ENCODE measurements at regions not wholly inside any gene's neighbourhood (a gene's known extent, or its start where the extent isn't known, plus 50 kb on each side); places are given as distances from the start of the nearest gene placed in this dataset.

DNA sequence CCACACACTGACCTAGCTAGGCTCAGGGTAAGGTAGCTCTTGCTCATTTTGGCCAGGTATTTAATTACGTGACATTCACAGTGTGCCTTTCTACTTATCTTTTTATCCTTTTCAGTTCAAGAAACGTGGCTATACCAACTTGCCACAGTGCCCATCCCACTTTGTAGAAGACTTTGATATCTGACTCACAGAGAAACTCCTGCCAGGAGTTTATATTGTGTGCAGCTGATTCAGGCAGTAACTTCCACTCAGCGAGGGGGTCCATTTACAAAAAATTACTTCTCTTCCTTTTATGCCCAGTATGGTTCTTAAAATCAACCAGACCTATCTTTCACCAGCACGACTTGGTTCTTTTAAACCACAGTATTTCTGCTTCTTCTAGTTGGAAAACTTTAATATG is 75.6 kb downstream of the PRL start:
- peak overlapping the region; percentile 67 for H3K4me2 ChIP-seq (ENCODE audit: insufficient read depth, insufficient read length, low read length)
- no CpG with 5 or more reads among the region's 4 CpGs for WGBS (ENCODE audit: extremely low coverage, insufficient read length, low lambda C conversion rate)

More for the DNA sequence above, 75.6 kb downstream of the PRL start:
- H2BK120ac ChIP-seq (ENCODE audit: low read depth, low read length, poor library complexity, severe bottlenecking) = no peak overlapping the region
- H4K5ac ChIP-seq (ENCODE audit: insufficient read length, low read depth, low read length) = no peak overlapping the region
- no peak overlapping the region for H3K23ac ChIP-seq (ENCODE audit: insufficient read length, low read depth, low read length)
- no peak overlapping the region for H2BK20ac ChIP-seq (ENCODE audit: low read depth, low read length, poor library complexity, severe bottlenecking)
- H3K4me1 ChIP-seq (ENCODE audit: insufficient read depth, low read length) = peaks cover 12% of the 10 kb centered on the region; the same call in 1 of the 2 replicates
- no peak overlapping the region for H3K9ac ChIP-seq (ENCODE audit: extremely low read depth, insufficient read length, low read length)
- H3K9me3 Mint-ChIP-seq = peaks cover 0 to 4% of the 10 kb centered on the region in 2 experiments; a peak in 1 of 5 replicates
- no peak overlapping the region for H2BK15ac ChIP-seq (ENCODE audit: low read depth, low read length)
- H3K18ac ChIP-seq (ENCODE audit: insufficient read length, low read depth, low read length) = no peak overlapping the region
- no peak overlapping the region for H3K56ac ChIP-seq (ENCODE audit: insufficient read length, low read depth, low read length)
- H3K23me2 ChIP-seq (ENCODE audit: insufficient read length, low read depth, low read length, poor library complexity, severe bottlenecking) = peaks cover 4% of the 10 kb centered on the region
- H2AK5ac ChIP-seq (ENCODE audit: insufficient read length, low read length) = no peak overlapping the region
- no peaks in the 10 kb centered on the region for H3K9me3 ChIP-seq (ENCODE audit: control insufficient read depth, low read depth, low read length)
- no peak overlapping the region for H3K4ac ChIP-seq (ENCODE audit: low read depth, low read length)
- H2AFZ ChIP-seq (ENCODE audit: low read length) = no peak overlapping the region
- no peaks in the 10 kb centered on the region for H4K20me1 ChIP-seq (ENCODE audit: control insufficient read depth, insufficient read depth, insufficient read length)
- H3K27ac Mint-ChIP-seq = peak overlapping the region; percentile 63 to 89 (median 73)
- H3K27me3 ChIP-seq (ENCODE audit: insufficient read depth, low read length) = no peaks in the 10 kb centered on the region
- no peak overlapping the region for H3K27ac ChIP-seq (ENCODE audit: insufficient read length, low read depth, low read length)
- H2BK12ac ChIP-seq (ENCODE audit: insufficient read length, low read depth, low read length) = no peak overlapping the region
- H3K27me3 Mint-ChIP-seq (ENCODE audit: low read depth) = no peaks in the 10 kb centered on the region
- no peaks in the 10 kb centered on the region; the same call in 1 of the 2 replicates for H3K79me2 ChIP-seq (ENCODE audit: insufficient read depth, low read length)
- H3K36me3 Mint-ChIP-seq (ENCODE audit: insufficient read depth in 1 of 3, low read depth in 3 of 3) = peaks cover 3 to 21% (median 7%) of the 10 kb centered on the region in 3 experiments; a peak in 4 of 7 replicates
- no peak overlapping the region for H4K91ac ChIP-seq (ENCODE audit: insufficient read length, low read depth, low read length)
- TF ChIP-seq, protein P1, sequence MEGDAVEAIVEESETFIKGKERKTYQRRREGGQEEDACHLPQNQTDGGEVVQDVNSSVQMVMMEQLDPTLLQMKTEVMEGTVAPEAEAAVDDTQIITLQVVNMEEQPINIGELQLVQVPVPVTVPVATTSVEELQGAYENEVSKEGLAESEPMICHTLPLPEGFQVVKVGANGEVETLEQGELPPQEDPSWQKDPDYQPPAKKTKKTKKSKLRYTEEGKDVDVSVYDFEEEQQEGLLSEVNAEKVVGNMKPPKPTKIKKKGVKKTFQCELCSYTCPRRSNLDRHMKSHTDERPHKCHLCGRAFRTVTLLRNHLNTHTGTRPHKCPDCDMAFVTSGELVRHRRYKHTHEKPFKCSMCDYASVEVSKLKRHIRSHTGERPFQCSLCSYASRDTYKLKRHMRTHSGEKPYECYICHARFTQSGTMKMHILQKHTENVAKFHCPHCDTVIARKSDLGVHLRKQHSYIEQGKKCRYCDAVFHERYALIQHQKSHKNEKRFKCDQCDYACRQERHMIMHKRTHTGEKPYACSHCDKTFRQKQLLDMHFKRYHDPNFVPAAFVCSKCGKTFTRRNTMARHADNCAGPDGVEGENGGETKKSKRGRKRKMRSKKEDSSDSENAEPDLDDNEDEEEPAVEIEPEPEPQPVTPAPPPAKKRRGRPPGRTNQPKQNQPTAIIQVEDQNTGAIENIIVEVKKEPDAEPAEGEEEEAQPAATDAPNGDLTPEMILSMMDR (conservative IDR thresholded peaks at IDR 0.05) = no peak
- no peak overlapping the region for H3K14ac ChIP-seq (ENCODE audit: insufficient read depth, low read length)
- peaks cover 22 to 29% of the 10 kb centered on the region in 2 experiments for H3K4me1 Mint-ChIP-seq
- H3T11ph ChIP-seq (ENCODE audit: low read length) = no peak overlapping the region
- no peak for DNase-seq
- no peak overlapping the region for H4K8ac ChIP-seq (replicated peaks; ENCODE audit: insufficient read length, low read depth, low read length)
- peak overlapping the region in 1 of 2 experiments; percentile 43; a peak in 3 of 5 replicates for H3K4me3 Mint-ChIP-seq
- no peaks in the 10 kb centered on the region for H3K79me1 ChIP-seq (ENCODE audit: insufficient read depth, low read depth, low read length, poor library complexity, severe bottlenecking)
- H2BK5ac ChIP-seq (ENCODE audit: insufficient read length, low read length) = no peak overlapping the region
